GM12875 (cell line): ENCODE measurements at regions not wholly inside any gene's neighbourhood (a gene's known extent, or its start where the extent isn't known, plus 50 kb on each side); places are given as distances from the start of the nearest gene placed in this dataset.

Source experiments
- H3K4me3 ChIP-seq: one replicate; pipeline ENCODE4 v1.5.1; 2011; ENCODE audit warnings: low read depth, low read length, control low read depth
- TF ChIP-seq, protein P1 (sequence below): IDR thresholded peaks from 2 replicates; pipeline ENCODE4 v1.5.1; 2011; ENCODE audit warnings: low read depth, mild to moderate bottlenecking, control low read depth, inconsistent platforms, low read length, moderate library complexity, borderline replicate concordance; ENCODE audit not compliant: insufficient read depth

DNA sequence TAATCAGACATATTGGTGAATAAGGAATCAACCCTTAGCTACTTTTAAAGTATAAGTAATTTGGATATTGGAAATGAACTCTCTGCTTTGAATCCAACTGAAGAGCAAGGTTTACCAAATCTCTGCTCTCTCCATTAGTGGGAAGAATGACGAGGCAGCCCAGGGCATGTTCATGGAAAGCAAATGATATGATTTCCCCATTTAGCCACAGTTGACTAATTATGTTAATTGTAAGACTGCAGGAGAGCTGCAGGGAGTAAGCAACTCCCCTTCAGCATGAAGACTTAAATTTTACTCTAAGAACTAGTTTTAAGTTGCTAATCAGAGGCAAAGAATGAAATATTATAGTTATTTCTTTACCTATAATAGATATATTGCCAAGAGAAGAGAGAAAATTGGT is 194.3 kb upstream of the CD180 start:
- TF ChIP-seq, protein P1, sequence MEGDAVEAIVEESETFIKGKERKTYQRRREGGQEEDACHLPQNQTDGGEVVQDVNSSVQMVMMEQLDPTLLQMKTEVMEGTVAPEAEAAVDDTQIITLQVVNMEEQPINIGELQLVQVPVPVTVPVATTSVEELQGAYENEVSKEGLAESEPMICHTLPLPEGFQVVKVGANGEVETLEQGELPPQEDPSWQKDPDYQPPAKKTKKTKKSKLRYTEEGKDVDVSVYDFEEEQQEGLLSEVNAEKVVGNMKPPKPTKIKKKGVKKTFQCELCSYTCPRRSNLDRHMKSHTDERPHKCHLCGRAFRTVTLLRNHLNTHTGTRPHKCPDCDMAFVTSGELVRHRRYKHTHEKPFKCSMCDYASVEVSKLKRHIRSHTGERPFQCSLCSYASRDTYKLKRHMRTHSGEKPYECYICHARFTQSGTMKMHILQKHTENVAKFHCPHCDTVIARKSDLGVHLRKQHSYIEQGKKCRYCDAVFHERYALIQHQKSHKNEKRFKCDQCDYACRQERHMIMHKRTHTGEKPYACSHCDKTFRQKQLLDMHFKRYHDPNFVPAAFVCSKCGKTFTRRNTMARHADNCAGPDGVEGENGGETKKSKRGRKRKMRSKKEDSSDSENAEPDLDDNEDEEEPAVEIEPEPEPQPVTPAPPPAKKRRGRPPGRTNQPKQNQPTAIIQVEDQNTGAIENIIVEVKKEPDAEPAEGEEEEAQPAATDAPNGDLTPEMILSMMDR = no peak

DNA sequence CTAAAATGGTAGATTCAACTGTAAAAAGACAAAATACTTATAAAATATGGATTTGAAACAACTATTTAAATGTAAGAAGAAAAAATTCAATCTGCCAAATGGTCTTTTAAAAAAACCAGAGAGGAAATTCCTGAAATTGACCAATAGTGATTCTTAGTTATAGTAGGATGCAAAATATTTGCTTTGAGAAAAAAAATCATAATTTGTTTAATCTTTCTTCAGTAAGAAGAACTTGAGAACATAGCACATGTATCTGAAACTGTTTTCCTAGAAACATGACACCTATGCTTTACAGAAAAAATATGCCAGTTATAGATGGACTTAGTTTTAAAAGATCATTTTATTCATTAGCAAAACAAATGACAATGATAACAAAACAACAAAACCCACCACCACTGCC is 186.9 kb upstream of the CD180 start:
- no peak overlapping the region for H3K4me3 ChIP-seq
- TF ChIP-seq, protein P1 = no peak

More for the DNA sequence above, 194.3 kb upstream of the CD180 start:
- H3K4me3 ChIP-seq = no peak overlapping the region

DNA sequence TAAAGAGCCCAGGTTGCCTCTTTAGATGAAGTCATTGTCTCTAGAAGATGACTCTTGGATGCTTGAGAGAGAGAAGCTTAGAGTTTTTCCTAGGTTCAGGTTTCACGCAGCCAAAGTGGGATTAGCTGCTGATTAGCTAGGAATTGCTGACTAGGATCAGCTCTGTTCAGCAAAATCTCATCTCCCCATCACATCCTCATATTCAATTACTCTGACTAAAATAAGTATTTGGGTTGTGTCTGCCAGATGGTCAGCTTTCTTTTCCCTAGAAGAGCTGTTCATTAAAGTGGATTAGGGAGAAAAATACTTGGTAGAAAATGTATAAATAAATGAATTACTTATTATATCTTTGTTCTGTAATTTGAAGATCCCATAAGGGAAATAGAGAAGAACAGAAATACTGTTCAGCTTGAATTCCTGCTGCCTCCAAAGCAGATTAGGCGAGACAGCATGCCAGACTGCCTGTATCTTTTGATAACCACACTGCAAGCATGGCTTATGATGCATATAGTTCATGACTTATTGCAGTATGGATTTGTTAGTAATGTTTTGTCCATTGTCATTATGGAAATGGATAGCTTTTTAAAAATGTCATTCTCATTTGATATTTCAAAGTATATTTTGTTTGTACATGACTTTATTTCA is 184.8 kb upstream of the CD180 start:
- no peak overlapping the region for H3K4me3 ChIP-seq
- TF ChIP-seq, protein P1 = no peak

- no peak overlapping the region for H3K4me3 ChIP-seq
- TF ChIP-seq, protein P1 = no peak
Measured at GRCh38 chr5:67380431-67380830, 183.8 kb upstream of the CD180 start.

DNA sequence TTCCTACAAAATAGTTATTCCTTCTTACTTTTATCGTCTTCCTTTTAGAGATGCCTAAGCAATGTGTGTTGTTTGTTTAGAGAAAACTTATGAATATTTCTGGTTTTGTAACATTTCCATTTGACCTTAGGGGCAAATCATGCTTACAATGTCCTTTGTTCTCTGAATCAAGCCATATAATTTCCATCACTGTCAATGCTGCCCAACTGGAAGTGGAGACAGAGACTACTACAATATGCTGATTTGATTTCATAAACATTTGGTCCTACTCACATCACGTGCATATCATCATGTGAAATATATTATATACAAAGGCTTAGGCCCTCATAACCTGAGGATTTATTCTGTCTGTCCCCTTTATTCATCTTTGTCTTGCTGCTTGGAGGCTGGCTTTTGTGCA is 183.2 kb upstream of the CD180 start:
- TF ChIP-seq, protein P1 = no peak
- H3K4me3 ChIP-seq = no peak overlapping the region

DNA sequence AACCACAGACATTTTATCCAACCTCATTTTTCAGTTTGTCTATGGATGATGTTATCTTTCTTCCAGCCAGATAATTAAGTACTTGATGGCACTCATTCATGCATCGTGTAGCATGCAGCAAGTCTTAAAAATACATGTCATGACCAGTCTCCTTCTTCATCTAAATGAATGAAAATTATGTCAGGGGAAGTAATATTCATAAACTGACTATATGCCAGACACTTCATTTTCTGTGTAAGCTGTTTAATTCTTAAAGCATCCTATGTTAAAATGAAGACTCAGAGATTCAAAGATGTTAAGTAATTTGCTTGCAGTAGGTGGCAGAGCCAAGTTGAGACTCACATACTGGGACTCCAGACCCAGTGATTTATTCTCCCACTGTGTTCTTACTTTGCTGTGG is 181.7 kb upstream of the CD180 start:
- TF ChIP-seq, protein P1 = no peak
- no peak overlapping the region for H3K4me3 ChIP-seq

DNA sequence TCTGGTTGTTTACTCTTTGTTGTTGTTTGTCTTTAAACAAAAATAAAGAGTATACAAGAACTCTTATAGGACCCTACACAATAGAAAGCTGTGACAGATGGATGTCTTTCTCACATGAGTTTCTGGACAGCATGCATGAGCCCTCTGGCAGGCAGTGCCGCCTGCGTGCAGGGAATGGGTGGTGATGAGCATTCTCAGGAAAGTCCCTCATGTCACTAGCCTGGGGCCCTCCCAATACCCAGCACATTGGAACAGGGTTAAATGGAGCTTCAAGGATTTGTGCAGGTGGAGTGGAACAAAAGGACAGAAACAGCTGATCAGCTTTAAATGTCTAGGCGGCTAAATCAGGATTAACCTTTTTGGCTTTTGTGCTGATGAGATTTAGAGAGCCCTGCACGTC is 181.0 kb upstream of the CD180 start:
- H3K4me3 ChIP-seq = no peak overlapping the region
- TF ChIP-seq, protein P1 = no peak
